ENCODE measurements at regions not wholly inside any gene's neighbourhood (a gene's known extent, or its start where the extent isn't known, plus 50 kb on each side); places are given as distances from the start of the nearest gene placed in this dataset.
A peak's percentile ranks its signal among the peaks of the same experiment; 100 is the strongest.

DNA sequence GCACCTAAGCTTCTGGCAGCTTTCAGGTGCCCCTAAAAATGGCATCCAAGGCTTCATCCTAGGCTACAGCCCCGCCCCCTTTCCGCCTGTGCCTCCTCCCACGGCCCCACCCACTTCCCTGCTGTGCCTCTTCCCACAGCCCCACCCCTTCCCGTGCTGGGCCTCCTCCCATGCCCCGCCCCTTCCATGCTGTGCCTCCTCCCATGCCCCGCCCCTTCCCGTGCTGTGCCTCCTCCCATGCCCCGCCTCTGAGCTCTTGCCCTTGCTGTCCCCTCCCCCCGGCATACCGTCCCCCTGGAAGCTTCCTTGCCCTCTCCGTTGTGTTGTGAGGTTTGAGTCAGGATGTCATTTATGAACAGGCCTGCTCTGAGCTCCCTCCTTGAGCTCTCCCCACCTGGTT is 228.5 kb upstream of the AJAP1 start:
- TF ChIP-seq, protein P1, sequence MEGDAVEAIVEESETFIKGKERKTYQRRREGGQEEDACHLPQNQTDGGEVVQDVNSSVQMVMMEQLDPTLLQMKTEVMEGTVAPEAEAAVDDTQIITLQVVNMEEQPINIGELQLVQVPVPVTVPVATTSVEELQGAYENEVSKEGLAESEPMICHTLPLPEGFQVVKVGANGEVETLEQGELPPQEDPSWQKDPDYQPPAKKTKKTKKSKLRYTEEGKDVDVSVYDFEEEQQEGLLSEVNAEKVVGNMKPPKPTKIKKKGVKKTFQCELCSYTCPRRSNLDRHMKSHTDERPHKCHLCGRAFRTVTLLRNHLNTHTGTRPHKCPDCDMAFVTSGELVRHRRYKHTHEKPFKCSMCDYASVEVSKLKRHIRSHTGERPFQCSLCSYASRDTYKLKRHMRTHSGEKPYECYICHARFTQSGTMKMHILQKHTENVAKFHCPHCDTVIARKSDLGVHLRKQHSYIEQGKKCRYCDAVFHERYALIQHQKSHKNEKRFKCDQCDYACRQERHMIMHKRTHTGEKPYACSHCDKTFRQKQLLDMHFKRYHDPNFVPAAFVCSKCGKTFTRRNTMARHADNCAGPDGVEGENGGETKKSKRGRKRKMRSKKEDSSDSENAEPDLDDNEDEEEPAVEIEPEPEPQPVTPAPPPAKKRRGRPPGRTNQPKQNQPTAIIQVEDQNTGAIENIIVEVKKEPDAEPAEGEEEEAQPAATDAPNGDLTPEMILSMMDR (IDR thresholded peaks at IDR 0.05; ENCODE audit: low read depth, low read length, missing control alignments): no peak
- DNase-seq: no peak
- in situ Hi-C loops (cut with HindIII; ENCODE audit: low pct_ligation_motif_present, low sequenced_read_pairs): no loop called here

DNA sequence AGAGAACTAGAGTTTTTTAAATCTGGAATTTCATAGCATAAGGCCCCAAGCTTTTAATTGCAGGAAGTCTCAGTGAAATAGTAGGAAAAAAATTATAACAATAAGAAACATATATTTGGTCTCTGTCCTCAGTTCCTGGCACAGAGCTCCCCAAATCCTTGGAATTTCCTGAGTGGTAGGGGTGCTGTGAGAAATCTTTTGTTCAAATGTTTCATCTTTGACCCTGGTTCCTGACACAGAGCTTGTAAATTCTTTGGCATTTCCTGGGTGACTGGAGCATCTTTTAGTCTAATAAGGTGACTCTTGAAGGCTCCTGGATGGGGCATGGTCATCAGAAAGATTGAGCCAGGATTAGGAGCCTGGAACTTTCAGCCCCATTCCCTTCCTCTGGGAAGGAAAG is 225.7 kb upstream of the AJAP1 start:
- TF ChIP-seq, protein P1 (IDR thresholded peaks at IDR 0.05; ENCODE audit: low read depth, low read length, missing control alignments): no peak

More for the DNA sequence above, 228.5 kb upstream of the AJAP1 start:
- no peak overlapping the region for H3K27ac ChIP-seq
- H3K27me3 ChIP-seq (replicated peaks): no peaks in the 10 kb centered on the region
- no peak overlapping the region for H3K4me3 ChIP-seq (ENCODE audit: low read depth, low read length)
- no peaks in the 10 kb centered on the region for H3K36me3 ChIP-seq (replicated peaks)

DNA sequence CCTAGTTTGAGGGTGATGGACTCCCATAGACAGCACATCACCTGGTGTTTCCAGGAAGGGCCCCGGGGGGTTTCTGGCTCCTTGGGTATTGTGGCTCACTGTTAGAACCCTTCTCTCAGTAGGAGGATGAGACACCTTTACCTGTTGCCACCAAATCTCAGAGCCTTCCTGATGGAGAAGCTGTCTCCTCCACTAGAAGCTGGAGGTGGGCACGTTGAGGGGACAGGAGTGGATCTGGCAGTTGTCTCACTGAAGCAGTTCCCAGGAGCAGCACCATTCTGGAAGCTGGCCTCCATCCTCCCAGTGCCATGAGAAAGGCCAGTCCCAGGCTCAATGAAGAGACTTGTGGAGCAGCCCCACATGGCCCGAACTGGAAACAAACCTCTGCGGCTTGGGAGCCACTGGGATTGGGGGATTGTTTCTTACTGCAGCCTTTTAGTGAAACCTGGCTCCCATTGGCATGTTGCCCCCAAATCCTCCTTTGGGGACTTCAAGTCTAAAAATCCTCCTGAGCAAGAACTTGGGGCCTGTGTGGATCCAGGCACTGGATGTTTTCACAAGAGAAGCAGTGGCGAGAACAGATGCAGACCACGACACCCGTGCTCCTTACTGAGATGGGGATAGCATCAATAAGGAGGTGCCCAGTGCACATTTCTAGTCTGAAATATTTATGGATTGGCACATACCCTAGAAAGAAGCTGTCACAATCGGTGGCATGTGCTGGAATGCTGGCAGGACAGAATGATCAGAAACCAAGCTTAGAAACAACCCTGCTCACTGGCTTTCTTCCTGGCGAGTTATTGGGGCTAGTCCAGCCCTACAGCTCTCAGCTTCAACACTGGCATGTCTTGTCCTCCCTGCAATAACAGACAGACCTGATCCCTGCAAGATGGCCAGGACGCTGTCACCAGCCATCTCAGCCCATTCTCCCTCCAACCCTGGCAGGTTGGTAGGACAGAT is 223.7 kb upstream of the AJAP1 start:
- TF ChIP-seq, protein P1 (IDR thresholded peaks at IDR 0.05; ENCODE audit: low read depth, low read length, missing control alignments): no peak
- Histone ChIP-seq H3K4me3 (ENCODE audit: low read depth, low read length) (no peak overlapping the region), H3K27ac (no peak overlapping the region), H3K36me3 (replicated peaks) (no peaks in the 10 kb centered on the region), H3K27me3 (replicated peaks) (no peaks in the 10 kb centered on the region)
- in situ Hi-C loops (cut with HindIII; ENCODE audit: low pct_ligation_motif_present, low sequenced_read_pairs): no loop called here
- no peak for DNase-seq

More for the DNA sequence above, 225.7 kb upstream of the AJAP1 start:
- H3K27me3 ChIP-seq (replicated peaks): no peaks in the 10 kb centered on the region
- peak overlapping the region; percentile 4 for H3K27ac ChIP-seq
- in situ Hi-C loops (cut with HindIII; ENCODE audit: low pct_ligation_motif_present, low sequenced_read_pairs): no loop called here
- no peak overlapping the region for H3K4me3 ChIP-seq (ENCODE audit: low read depth, low read length)
- no peaks in the 10 kb centered on the region for H3K36me3 ChIP-seq (replicated peaks)
- no peak for DNase-seq

DNA sequence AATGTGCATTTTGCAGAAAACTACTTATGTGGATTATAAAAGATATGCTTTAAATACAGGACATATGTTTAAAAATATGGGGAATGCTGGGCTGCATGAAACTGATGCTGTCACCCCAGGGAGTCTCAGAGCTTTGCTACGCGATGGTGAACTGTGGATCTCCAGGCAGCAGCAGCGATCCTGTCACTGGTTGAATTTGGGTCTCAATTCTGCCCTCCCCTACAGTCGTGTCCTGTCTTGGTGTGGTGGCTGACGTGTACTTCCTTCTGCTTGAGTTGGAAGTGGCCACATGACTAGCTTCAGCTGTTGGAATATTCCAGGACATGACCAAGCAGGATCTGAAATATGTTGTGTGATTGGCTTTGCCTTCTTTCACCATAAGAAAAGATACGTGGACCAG is 222.9 kb upstream of the AJAP1 start:
- in situ Hi-C loops (cut with HindIII; ENCODE audit: low pct_ligation_motif_present, low sequenced_read_pairs): no loop called here
- DNase-seq: no peak
- no peak overlapping the region for H3K27ac ChIP-seq
- H3K36me3 ChIP-seq (replicated peaks): no peaks in the 10 kb centered on the region
- TF ChIP-seq, protein P1 (IDR thresholded peaks at IDR 0.05; ENCODE audit: low read depth, low read length, missing control alignments): no peak
- H3K4me3 ChIP-seq (ENCODE audit: low read depth, low read length): no peak overlapping the region
- H3K27me3 ChIP-seq (replicated peaks): no peaks in the 10 kb centered on the region

DNA sequence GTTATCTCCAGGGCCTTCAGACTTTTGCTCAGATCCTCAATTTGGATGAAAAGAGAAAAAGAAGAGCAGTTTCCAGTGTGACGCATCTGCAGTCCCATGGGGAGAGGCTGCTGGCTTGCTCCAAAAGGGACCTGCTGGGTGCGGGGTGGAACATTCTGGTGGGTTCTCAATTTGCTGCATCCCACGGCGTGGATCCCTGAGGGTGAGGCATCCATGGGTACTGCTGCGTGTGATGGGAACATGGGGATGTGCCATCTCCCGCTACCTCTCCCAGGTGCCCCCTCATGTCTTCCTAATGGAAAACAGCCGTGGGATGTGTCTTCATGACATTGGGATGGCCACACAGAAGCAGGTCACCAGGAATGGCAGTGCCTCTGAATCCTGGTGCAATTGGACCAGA is 221.3 kb upstream of the AJAP1 start:
- in situ Hi-C loops (cut with HindIII; ENCODE audit: low pct_ligation_motif_present, low sequenced_read_pairs): no loop called here
- no peaks in the 10 kb centered on the region for H3K27me3 ChIP-seq (replicated peaks)
- no peak overlapping the region for H3K4me3 ChIP-seq (ENCODE audit: low read depth, low read length)

More for the DNA sequence above, 221.3 kb upstream of the AJAP1 start:
- no peaks in the 10 kb centered on the region for H3K36me3 ChIP-seq (replicated peaks)
- DNase-seq: no peak
- TF ChIP-seq, protein P1 (IDR thresholded peaks at IDR 0.05; ENCODE audit: low read depth, low read length, missing control alignments): no peak
- no peak overlapping the region for H3K27ac ChIP-seq

All from brain microvascular endothelial cell (primary cell).